ENCODE measurements at regions not wholly inside any gene's neighbourhood (a gene's known extent, or its start where the extent isn't known, plus 50 kb on each side); places are given as distances from the start of the nearest gene placed in this dataset.

GRCh38 chr13:47433461-47434005, 536.7 kb upstream of the HTR2A start:
- peak; percentile 57 for DNase-seq (ENCODE audit: low read depth)

GRCh38 chr13:47426126-47426849, 529.4 kb upstream of the HTR2A start:
- DNase-seq (ENCODE audit: low read depth): peak; percentile 73

- no peak for DNase-seq (ENCODE audit: low read depth)
These were observed 524.7 kb upstream of the HTR2A start for GRCh38 chr13:47421525-47421924.

- peak; percentile 69 for DNase-seq (ENCODE audit: low read depth)
These were observed 523.7 kb upstream of the HTR2A start for GRCh38 chr13:47420568-47420967.

- DNase-seq (ENCODE audit: low read depth): peak; percentile 43
These were observed 523.2 kb upstream of the HTR2A start for GRCh38 chr13:47420020-47420419.

GRCh38 chr13:47418206-47418920, 521.5 kb upstream of the HTR2A start:
- no peak for DNase-seq (ENCODE audit: low read depth)

GRCh38 chr13:47417485-47417884, 520.6 kb upstream of the HTR2A start:
- DNase-seq (ENCODE audit: low read depth): no peak

- DNase-seq (ENCODE audit: low read depth): peak; percentile 26
These were observed 518.2 kb upstream of the HTR2A start for GRCh38 chr13:47415048-47415447.

GRCh38 chr13:47413526-47413925, 516.7 kb upstream of the HTR2A start:
- no peak for DNase-seq (ENCODE audit: low read depth)

GRCh38 chr13:47413112-47413511, 516.3 kb upstream of the HTR2A start:
- no peak for DNase-seq (ENCODE audit: low read depth)

- DNase-seq (ENCODE audit: low read depth): peak; percentile 45
These were observed 512.9 kb upstream of the HTR2A start for GRCh38 chr13:47409778-47410177.

- DNase-seq (ENCODE audit: low read depth): peak; percentile 47
These were observed 511.9 kb upstream of the HTR2A start for GRCh38 chr13:47408546-47409319.

GRCh38 chr13:47407808-47408207, 511.0 kb upstream of the HTR2A start:
- no peak for DNase-seq (ENCODE audit: low read depth)

GRCh38 chr13:47399599-47399998, 502.7 kb upstream of the HTR2A start:
- DNase-seq (ENCODE audit: low read depth): no peak

GRCh38 chr13:47397739-47398138, 500.9 kb upstream of the HTR2A start:
- peak; percentile 81 for DNase-seq (ENCODE audit: low read depth)

- DNase-seq (ENCODE audit: low read depth): no peak
These were observed 500.1 kb upstream of the HTR2A start for GRCh38 chr13:47396915-47397314.

GRCh38 chr13:47374741-47375140, 477.9 kb upstream of the HTR2A start:
- no peak for DNase-seq (ENCODE audit: low read depth)

- no peak for DNase-seq (ENCODE audit: low read depth)
These were observed 475.9 kb upstream of the HTR2A start for GRCh38 chr13:47372751-47373150.

GRCh38 chr13:47351798-47352197, 454.9 kb upstream of the HTR2A start:
- no peak for DNase-seq (ENCODE audit: low read depth)

- DNase-seq (ENCODE audit: low read depth): no peak
These were observed 453.7 kb upstream of the HTR2A start for GRCh38 chr13:47350334-47351124.

GRCh38 chr13:47349211-47349610, 452.4 kb upstream of the HTR2A start:
- no peak for DNase-seq (ENCODE audit: low read depth)

Measured in M059J (cell line).